HG02759 (cell line): ENCODE measurements at regions not wholly inside any gene's neighbourhood (a gene's known extent, or its start where the extent isn't known, plus 50 kb on each side); places are given as distances from the start of the nearest gene placed in this dataset.

Source experiments
- ATAC-seq: cut with Tn5 transposase; IDR thresholded peaks from one replicate; pipeline ENCODE4 v1.9.1; 2021; ENCODE audit warnings: mild to moderate bottlenecking, moderate library complexity; ENCODE audit not compliant: unreplicated experiment

- ATAC-seq, result no peak
Measured at GRCh38 chr5:159452480-159453167, 122.3 kb upstream of the IL12B start.

GRCh38 chr5:159453209-159453608, 122.9 kb upstream of the IL12B start:
- no peak for ATAC-seq

GRCh38 chr5:159456261-159456660, 126.0 kb upstream of the IL12B start:
- peak; percentile 15 for ATAC-seq

- ATAC-seq, result peak; percentile 79
Measured at GRCh38 chr5:159456722-159457465, 126.6 kb upstream of the IL12B start.

- ATAC-seq, result peak; percentile 46
Measured at GRCh38 chr5:159458217-159458711, 128.0 kb upstream of the IL12B start.

GRCh38 chr5:159459132-159459627, 128.9 kb upstream of the IL12B start:
- no peak for ATAC-seq

GRCh38 chr5:159459951-159460538, 129.8 kb upstream of the IL12B start:
- peak; percentile 22 for ATAC-seq

GRCh38 chr5:159463590-159464321, 133.5 kb upstream of the IL12B start:
- ATAC-seq, result no peak

- no peak for ATAC-seq
Measured at GRCh38 chr5:159465604-159466003, 135.3 kb upstream of the IL12B start.

GRCh38 chr5:159467666-159468065, 137.4 kb upstream of the IL12B start:
- ATAC-seq, result no peak

- peak; percentile 68 for ATAC-seq
Measured at GRCh38 chr5:159469496-159470372, 139.4 kb upstream of the IL12B start.

GRCh38 chr5:159471904-159472303, 141.6 kb upstream of the IL12B start:
- no peak for ATAC-seq

GRCh38 chr5:159475026-159475425, 144.7 kb upstream of the IL12B start:
- no peak for ATAC-seq

- no peak for ATAC-seq
Measured at GRCh38 chr5:159478950-159479349, 148.7 kb upstream of the IL12B start.

- ATAC-seq, result no peak
Measured at GRCh38 chr5:159480849-159481248, 150.6 kb upstream of the IL12B start.

- ATAC-seq, result no peak
Measured at GRCh38 chr5:159481751-159482150, 151.5 kb upstream of the IL12B start.

GRCh38 chr5:159486836-159487235, 156.5 kb upstream of the IL12B start:
- no peak for ATAC-seq

GRCh38 chr5:159488516-159488915, 158.2 kb upstream of the IL12B start:
- ATAC-seq, result no peak

- ATAC-seq, result peak; percentile 71
Measured at GRCh38 chr5:159489779-159490178, 159.5 kb upstream of the IL12B start.

GRCh38 chr5:159490507-159490906, 160.2 kb upstream of the IL12B start:
- no peak for ATAC-seq
